ENCODE measurements at regions not wholly inside any gene's neighbourhood (a gene's known extent, or its start where the extent isn't known, plus 50 kb on each side); places are given as distances from the start of the nearest gene placed in this dataset.

- DNase-seq = no peak
Observed at GRCh38 chr4:124596816-124597215, 115.7 kb downstream of the ANKRD50 start.

GRCh38 chr4:124610211-124610610 is 102.3 kb downstream of the ANKRD50 start:
- no peak for DNase-seq
